Kidney epithelial cell (primary cell): ENCODE measurements at regions not wholly inside any gene's neighbourhood (a gene's known extent, or its start where the extent isn't known, plus 50 kb on each side); places are given as distances from the start of the nearest gene placed in this dataset.

ENCODE experiments used
- DNase-seq: peaks from one replicate; pipeline ENCODE4 v3.0.0-alpha.2; 2010; ENCODE audit warnings: low read depth
- H3K27me3 ChIP-seq: 2 replicates; pipeline ENCODE4 v1.6.0; 2011; ENCODE audit warnings: low read length; ENCODE audit not compliant: control insufficient read depth, insufficient read depth
- H3K36me3 ChIP-seq: 2 replicates; pipeline ENCODE4 v1.5.1; 2011; ENCODE audit warnings: low read length; ENCODE audit not compliant: control insufficient read depth, insufficient read depth
- H3K4me3 ChIP-seq: 2 replicates; pipeline ENCODE4 v1.5.1; 2011; ENCODE audit warnings: low read depth, mild to moderate bottlenecking, control low read depth, low read length
- TF ChIP-seq, protein P1 (sequence below): IDR thresholded peaks from 2 replicates; pipeline ENCODE4 v1.5.1; 2011; ENCODE audit warnings: mild to moderate bottlenecking, moderate library complexity, low read length, control low read depth, inconsistent platforms; ENCODE audit not compliant: insufficient read depth, poor library complexity, severe bottlenecking

- H3K36me3 ChIP-seq, result no peaks in the 10 kb centered on the region
- no peak overlapping the region for H3K4me3 ChIP-seq
- TF ChIP-seq, protein P1, sequence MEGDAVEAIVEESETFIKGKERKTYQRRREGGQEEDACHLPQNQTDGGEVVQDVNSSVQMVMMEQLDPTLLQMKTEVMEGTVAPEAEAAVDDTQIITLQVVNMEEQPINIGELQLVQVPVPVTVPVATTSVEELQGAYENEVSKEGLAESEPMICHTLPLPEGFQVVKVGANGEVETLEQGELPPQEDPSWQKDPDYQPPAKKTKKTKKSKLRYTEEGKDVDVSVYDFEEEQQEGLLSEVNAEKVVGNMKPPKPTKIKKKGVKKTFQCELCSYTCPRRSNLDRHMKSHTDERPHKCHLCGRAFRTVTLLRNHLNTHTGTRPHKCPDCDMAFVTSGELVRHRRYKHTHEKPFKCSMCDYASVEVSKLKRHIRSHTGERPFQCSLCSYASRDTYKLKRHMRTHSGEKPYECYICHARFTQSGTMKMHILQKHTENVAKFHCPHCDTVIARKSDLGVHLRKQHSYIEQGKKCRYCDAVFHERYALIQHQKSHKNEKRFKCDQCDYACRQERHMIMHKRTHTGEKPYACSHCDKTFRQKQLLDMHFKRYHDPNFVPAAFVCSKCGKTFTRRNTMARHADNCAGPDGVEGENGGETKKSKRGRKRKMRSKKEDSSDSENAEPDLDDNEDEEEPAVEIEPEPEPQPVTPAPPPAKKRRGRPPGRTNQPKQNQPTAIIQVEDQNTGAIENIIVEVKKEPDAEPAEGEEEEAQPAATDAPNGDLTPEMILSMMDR, result no peak
- no peaks in the 10 kb centered on the region for H3K27me3 ChIP-seq
- no peak for DNase-seq
Observed at GRCh38 chr2:147647816-147648215, 197.0 kb upstream of the ACVR2A start.

GRCh38 chr2:147646818-147647468 is 197.9 kb upstream of the ACVR2A start:
- TF ChIP-seq, protein P1, result no peak
- no peaks in the 10 kb centered on the region for H3K27me3 ChIP-seq
- H3K4me3 ChIP-seq, result no peak overlapping the region
- no peak for DNase-seq
- no peaks in the 10 kb centered on the region for H3K36me3 ChIP-seq

GRCh38 chr2:147644491-147644890 is 200.3 kb upstream of the ACVR2A start:
- no peak overlapping the region for H3K4me3 ChIP-seq
- H3K36me3 ChIP-seq, result no peaks in the 10 kb centered on the region
- H3K27me3 ChIP-seq, result no peaks in the 10 kb centered on the region
- TF ChIP-seq, protein P1, result no peak
- no peak for DNase-seq

GRCh38 chr2:147642765-147643164 is 202.1 kb upstream of the ACVR2A start:
- TF ChIP-seq, protein P1, result no peak
- no peaks in the 10 kb centered on the region for H3K36me3 ChIP-seq
- no peak for DNase-seq
- no peaks in the 10 kb centered on the region for H3K27me3 ChIP-seq
- no peak overlapping the region for H3K4me3 ChIP-seq

- Histone ChIP-seq H3K36me3 (no peaks in the 10 kb centered on the region), H3K4me3 (no peak overlapping the region), H3K27me3 (no peaks in the 10 kb centered on the region)
- no peak for DNase-seq
- TF ChIP-seq, protein P1, result no peak
Observed at GRCh38 chr2:147641651-147642050, 203.2 kb upstream of the ACVR2A start.

- TF ChIP-seq, protein P1, result no peak
- Histone ChIP-seq H3K36me3 (no peaks in the 10 kb centered on the region), H3K27me3 (no peaks in the 10 kb centered on the region), H3K4me3 (no peak overlapping the region)
- no peak for DNase-seq
Observed at GRCh38 chr2:147639891-147640290, 204.9 kb upstream of the ACVR2A start.
